Ovary (tissue), 7 donors: ENCODE measurements at regions not wholly inside any gene's neighbourhood (a gene's known extent, or its start where the extent isn't known, plus 50 kb on each side); places are given as distances from the start of the nearest gene placed in this dataset.

Experiments used
- DNase-seq, 5 donors: peaks; one replicate each; pipeline ENCODE4 v3.0.0-alpha.2; 2019 to 2020
- H3K27ac ChIP-seq, 2 donors: fragments of 200-600 bp; one replicate each; pipeline versions ENCODE4 v1.5.1 to v1.8.0; 2019 to 2022
- H3K27me3 ChIP-seq: fragments of 200-600 bp; one replicate; pipeline ENCODE4 v1.8.0; 2022
- H3K36me3 ChIP-seq: fragments of 200-600 bp; sonication (generic); one replicate; pipeline ENCODE4 v1.5.1; 2019
- H3K4me1 ChIP-seq: one replicate; pipeline ENCODE4 v1.8.1; 2013; ENCODE audit warnings: mild to moderate bottlenecking, moderate library complexity; ENCODE audit not compliant: insufficient read depth
- H3K4me3 ChIP-seq: fragments of 200-600 bp; sonication (generic); one replicate; pipeline ENCODE4 v1.5.1; 2017
- H3K9me3 ChIP-seq, 2 donors: fragments of 200-600 bp in 1 of 2; sonication (generic) in 1 of 2; one replicate each; pipeline versions ENCODE4 v1.5.1 to v1.8.1; 2013 to 2019; ENCODE audit warnings: mild to moderate bottlenecking in 1 of 2, moderate library complexity in 1 of 2
- EP300 ChIP-seq: sonication (generic); formaldehyde crosslinking; IDR thresholded peaks from one replicate; pipeline ENCODE4 v1.6.1; 2017; ENCODE audit warnings: antibody characterized with exemption
- POLR2A ChIP-seq: fragments of 450-650 bp; IDR thresholded peaks from one replicate; pipeline ENCODE4 v1.6.1; 2017; ENCODE audit warnings: antibody characterized with exemption, mild to moderate bottlenecking, moderate library complexity
- WGBS, 3 donors: extraction: QIAGEN DNeasy Blood & Tissue Kit in 1 of 3; methylation state at CpG; one replicate each; pipeline versions ENCODE4 v1.1.5 to v1.1.7; 2013 to 2017; 5-methylcytosine and 5-hydroxymethylcytosine counted together
- intact Hi-C, 4 donors: fragments of 100-400 bp; cut with DNase I; formaldehyde crosslinking; loops; one replicate each; pipeline versions ENCODE4 v1.11.0 to v1.15.1; 2022 to 2023
- TF ChIP-seq, protein P1 (sequence below), 3 donors: fragments of 450-650 bp in 2 of 3; fragments of 200-600 bp in 1 of 3; IDR thresholded peaks; one replicate each; pipeline versions ENCODE4 v1.5.1 to v1.8.0; 2016 to 2022; ENCODE audit warnings: antibody characterized with exemption in 3 of 3, mild to moderate bottlenecking in 1 of 3
- donor health status: DM: no; HTN: no; CAD: no; lungs with moderate emphysema.
- donor health status: DM: no; HTN: no; CAD: no.
- donor health status: Bipolar disorder and iron deficiency.
- donor health status: DM: no; HTN: no; CAD: no.
- donor health status: DM: yes; HTN: yes; CAD: no.

DNA sequence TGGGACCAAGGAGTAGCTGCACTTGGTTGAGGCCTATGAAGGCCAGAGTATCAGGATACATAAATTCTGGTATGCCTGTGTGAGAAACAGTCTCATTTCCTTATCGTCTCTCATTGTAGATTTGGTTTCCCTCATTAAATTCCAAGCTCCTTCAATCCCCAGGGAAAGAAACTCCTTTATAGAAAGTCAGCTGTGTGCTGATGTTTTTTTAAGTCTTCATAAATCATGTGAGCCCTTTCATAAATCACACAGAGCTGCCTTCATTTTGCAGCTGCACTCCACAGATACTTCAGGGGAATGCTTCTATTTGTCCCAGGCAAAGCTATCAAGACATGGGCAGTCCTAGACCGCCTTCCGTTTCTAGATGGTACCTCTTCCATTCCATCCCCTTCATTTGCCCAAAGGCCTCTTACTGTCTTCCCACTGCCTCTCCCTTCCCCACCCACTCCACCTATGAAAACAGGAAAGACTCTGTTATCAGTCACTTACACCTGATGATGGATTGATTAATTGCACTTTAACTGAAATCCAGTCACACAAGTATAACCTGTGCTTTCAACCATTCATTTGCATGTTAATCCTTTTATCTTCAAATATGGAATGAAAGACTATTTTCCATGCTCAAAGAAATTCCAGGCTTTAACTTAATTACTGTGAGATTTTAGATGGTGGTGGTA, 290.2 kb downstream of the C7orf25 start:
- no peak overlapping the region for H3K27ac ChIP-seq
- TF ChIP-seq, protein P1, sequence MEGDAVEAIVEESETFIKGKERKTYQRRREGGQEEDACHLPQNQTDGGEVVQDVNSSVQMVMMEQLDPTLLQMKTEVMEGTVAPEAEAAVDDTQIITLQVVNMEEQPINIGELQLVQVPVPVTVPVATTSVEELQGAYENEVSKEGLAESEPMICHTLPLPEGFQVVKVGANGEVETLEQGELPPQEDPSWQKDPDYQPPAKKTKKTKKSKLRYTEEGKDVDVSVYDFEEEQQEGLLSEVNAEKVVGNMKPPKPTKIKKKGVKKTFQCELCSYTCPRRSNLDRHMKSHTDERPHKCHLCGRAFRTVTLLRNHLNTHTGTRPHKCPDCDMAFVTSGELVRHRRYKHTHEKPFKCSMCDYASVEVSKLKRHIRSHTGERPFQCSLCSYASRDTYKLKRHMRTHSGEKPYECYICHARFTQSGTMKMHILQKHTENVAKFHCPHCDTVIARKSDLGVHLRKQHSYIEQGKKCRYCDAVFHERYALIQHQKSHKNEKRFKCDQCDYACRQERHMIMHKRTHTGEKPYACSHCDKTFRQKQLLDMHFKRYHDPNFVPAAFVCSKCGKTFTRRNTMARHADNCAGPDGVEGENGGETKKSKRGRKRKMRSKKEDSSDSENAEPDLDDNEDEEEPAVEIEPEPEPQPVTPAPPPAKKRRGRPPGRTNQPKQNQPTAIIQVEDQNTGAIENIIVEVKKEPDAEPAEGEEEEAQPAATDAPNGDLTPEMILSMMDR (IDR thresholded peaks at IDR 0.05) = no peak
- no peak for TF ChIP-seq EP300

GRCh38 chr7:42618651-42619360, 293.1 kb downstream of the C7orf25 start:
- Histone ChIP-seq H3K9me3 (no peaks in the 10 kb centered on the region), H3K27me3 (no peaks in the 10 kb centered on the region), H3K4me1 (peaks cover 2% of the 10 kb centered on the region), H3K36me3 (no peaks in the 10 kb centered on the region), H3K27ac (no peak overlapping the region), H3K4me3 (no peak overlapping the region)
- TF ChIP-seq, protein P1 (IDR thresholded peaks at IDR 0.05) = no peak
- TF ChIP-seq EP300 (no peak), POLR2A (no peak)
- WGBS, 3 donors = 90 to 92% (median 92%) methylated on average over 7 of the region's 7 CpGs
- no peak for DNase-seq
- intact Hi-C loops = no loop called here

More for the DNA sequence above, 290.2 kb downstream of the C7orf25 start:
- H3K36me3 ChIP-seq = no peaks in the 10 kb centered on the region
- H3K4me1 ChIP-seq = peaks cover 2% of the 10 kb centered on the region
- 59 to 64% (median 64%) methylated on average over 3 of the region's 3 CpGs for WGBS, 3 donors
- no peaks in the 10 kb centered on the region for H3K9me3 ChIP-seq
- no peaks in the 10 kb centered on the region for H3K27me3 ChIP-seq
- DNase-seq = no peak
- H3K4me3 ChIP-seq = no peak overlapping the region
- intact Hi-C loops = no loop called here

GRCh38 chr7:42617806-42618457, 293.9 kb downstream of the C7orf25 start:
- Histone ChIP-seq H3K4me1 (peaks cover 2% of the 10 kb centered on the region), H3K27ac (no peak overlapping the region), H3K36me3 (no peaks in the 10 kb centered on the region), H3K27me3 (no peaks in the 10 kb centered on the region), H3K9me3 (no peaks in the 10 kb centered on the region), H3K4me3 (no peak overlapping the region)
- no peak for TF ChIP-seq POLR2A
- TF ChIP-seq, protein P1 (IDR thresholded peaks at IDR 0.05) = no peak
- no peak for TF ChIP-seq EP300
- intact Hi-C loops = no loop called here
- peak in 1 of 5 donors; percentile 48 for DNase-seq
- WGBS, 3 donors = 42 to 47% (median 44%) methylated on average over 8 of the region's 8 CpGs

GRCh38 chr7:42617071-42617765, 294.7 kb downstream of the C7orf25 start:
- Histone ChIP-seq H3K4me3 (no peak overlapping the region), H3K27me3 (no peaks in the 10 kb centered on the region), H3K4me1 (peaks cover 3% of the 10 kb centered on the region), H3K27ac (no peak overlapping the region), H3K36me3 (no peaks in the 10 kb centered on the region), H3K9me3 (no peaks in the 10 kb centered on the region)
- intact Hi-C loops = no loop called here
- no peak for DNase-seq
- 59 to 72% (median 60%) methylated on average over 6 of the region's 6 CpGs for WGBS, 3 donors
- TF ChIP-seq POLR2A (no peak), EP300 (no peak)
- TF ChIP-seq, protein P1 (IDR thresholded peaks at IDR 0.05) = no peak
